ENCODE measurements at regions not wholly inside any gene's neighbourhood (a gene's known extent, or its start where the extent isn't known, plus 50 kb on each side); places are given as distances from the start of the nearest gene placed in this dataset.
"Not testable (repeated sequence)": the region's sequence is repeated elsewhere in the genome, so short reads cannot be mapped to it uniquely, and the experiment has no call there.

- DNase-seq; ATAC-seq; intact Hi-C loops (cut with DNase I, micrococcal nuclease): not testable (repeated sequence)
These were observed 54.4 kb upstream of the MUCL1 start for GRCh38 chr12:54799966-54800365.

GRCh38 chr12:54798651-54799050 lies 55.7 kb upstream of the MUCL1 start:
- no peak for DNase-seq
- intact Hi-C loops (cut with DNase I, micrococcal nuclease), result no loop called here
- ATAC-seq, result no peak

- intact Hi-C loops (cut with DNase I, micrococcal nuclease), result no loop called here
- DNase-seq, result no peak
- no peak for ATAC-seq
These were observed 57.3 kb upstream of the MUCL1 start for GRCh38 chr12:54796991-54797390.

- ATAC-seq, result no peak
- intact Hi-C loops (cut with DNase I, micrococcal nuclease), result no loop called here
- no peak for DNase-seq
These were observed 58.7 kb upstream of the MUCL1 start for GRCh38 chr12:54795644-54796043.

GRCh38 chr12:54786081-54786480 lies 68.2 kb upstream of the MUCL1 start:
- intact Hi-C loops (cut with DNase I, micrococcal nuclease), result no loop called here
- ATAC-seq, result no peak

GRCh38 chr12:54784115-54784514 lies 70.2 kb upstream of the MUCL1 start:
- DNase-seq (no peak), ATAC-seq (no peak)
- intact Hi-C loops (cut with DNase I, micrococcal nuclease), result no loop called here

More at GRCh38 chr12:54786081-54786480, 68.2 kb upstream of the MUCL1 start:
- DNase-seq, result no peak

GRCh38 chr12:54777031-54777430 lies 77.3 kb upstream of the MUCL1 start:
- intact Hi-C loops (cut with DNase I, micrococcal nuclease); DNase-seq; ATAC-seq: not testable (repeated sequence)

- DNase-seq (no peak), ATAC-seq (no peak)
- intact Hi-C loops (cut with DNase I, micrococcal nuclease), result no loop called here
These were observed 80.7 kb upstream of the MUCL1 start for GRCh38 chr12:54773593-54773992.

GRCh38 chr12:54765652-54766051 lies 88.7 kb upstream of the MUCL1 start:
- intact Hi-C loops (cut with DNase I, micrococcal nuclease), result no loop called here
- no peak for DNase-seq

GRCh38 chr12:54762390-54762789 lies 91.9 kb upstream of the MUCL1 start:
- ATAC-seq, result no peak
- intact Hi-C loops (cut with DNase I, micrococcal nuclease), result no loop called here
- no peak for DNase-seq

More at GRCh38 chr12:54765652-54766051, 88.7 kb upstream of the MUCL1 start:
- ATAC-seq, result no peak

- no peak for DNase-seq
- ATAC-seq, result no peak
- intact Hi-C loops (cut with DNase I, micrococcal nuclease), result no loop called here
These were observed 94.6 kb upstream of the MUCL1 start for GRCh38 chr12:54759751-54760150.

- intact Hi-C loops (cut with DNase I, micrococcal nuclease), result no loop called here
- DNase-seq (no peak), ATAC-seq (no peak)
These were observed 102.8 kb upstream of the MUCL1 start for GRCh38 chr12:54751493-54751892.

- ATAC-seq (peak; percentile 34), DNase-seq (no peak)
- intact Hi-C loops (cut with DNase I, micrococcal nuclease), result loop anchor here in 1 of 2 donors (5.0 kb wide), 1 partner anchor 208 kb away; no protein-coding TSS in a partner anchor
These were observed 101.1 kb upstream of the DCD start for GRCh38 chr12:54749191-54749818.

- intact Hi-C loops (cut with DNase I, micrococcal nuclease), result no loop called here
- ATAC-seq, result no peak
- no peak for DNase-seq
These were observed 96.4 kb upstream of the DCD start for GRCh38 chr12:54744590-54744989.

GRCh38 chr12:54740882-54741281 lies 92.7 kb upstream of the DCD start:
- ATAC-seq (no peak), DNase-seq (no peak)
- intact Hi-C loops (cut with DNase I, micrococcal nuclease), result no loop called here

- ATAC-seq (no peak), DNase-seq (no peak)
- intact Hi-C loops (cut with DNase I, micrococcal nuclease), result no loop called here
These were observed 88.4 kb upstream of the DCD start for GRCh38 chr12:54736549-54736948.

GRCh38 chr12:54734196-54734950 lies 86.2 kb upstream of the DCD start:
- DNase-seq, result no peak
- intact Hi-C loops (cut with DNase I, micrococcal nuclease), result no loop called here
- ATAC-seq, result no peak

- intact Hi-C loops (cut with DNase I, micrococcal nuclease), result no loop called here
- ATAC-seq, result no peak
- DNase-seq, result no peak
These were observed 77.2 kb upstream of the DCD start for GRCh38 chr12:54725233-54725843.

- ATAC-seq (no peak), DNase-seq (no peak)
- intact Hi-C loops (cut with DNase I, micrococcal nuclease), result no loop called here
These were observed 75.5 kb upstream of the DCD start for GRCh38 chr12:54723379-54724256.
